HG02623 (cell line): ENCODE measurements at regions not wholly inside any gene's neighbourhood (a gene's known extent, or its start where the extent isn't known, plus 50 kb on each side); places are given as distances from the start of the nearest gene placed in this dataset.
"Not testable (repeated sequence)": the region's sequence is repeated elsewhere in the genome, so short reads cannot be mapped to it uniquely, and the experiment has no call there.

Source experiments
- ATAC-seq: cut with Tn5 transposase; IDR thresholded peaks from one replicate; pipeline ENCODE4 v1.9.1; 2021; ENCODE audit warnings: moderate library complexity; ENCODE audit not compliant: unreplicated experiment

DNA sequence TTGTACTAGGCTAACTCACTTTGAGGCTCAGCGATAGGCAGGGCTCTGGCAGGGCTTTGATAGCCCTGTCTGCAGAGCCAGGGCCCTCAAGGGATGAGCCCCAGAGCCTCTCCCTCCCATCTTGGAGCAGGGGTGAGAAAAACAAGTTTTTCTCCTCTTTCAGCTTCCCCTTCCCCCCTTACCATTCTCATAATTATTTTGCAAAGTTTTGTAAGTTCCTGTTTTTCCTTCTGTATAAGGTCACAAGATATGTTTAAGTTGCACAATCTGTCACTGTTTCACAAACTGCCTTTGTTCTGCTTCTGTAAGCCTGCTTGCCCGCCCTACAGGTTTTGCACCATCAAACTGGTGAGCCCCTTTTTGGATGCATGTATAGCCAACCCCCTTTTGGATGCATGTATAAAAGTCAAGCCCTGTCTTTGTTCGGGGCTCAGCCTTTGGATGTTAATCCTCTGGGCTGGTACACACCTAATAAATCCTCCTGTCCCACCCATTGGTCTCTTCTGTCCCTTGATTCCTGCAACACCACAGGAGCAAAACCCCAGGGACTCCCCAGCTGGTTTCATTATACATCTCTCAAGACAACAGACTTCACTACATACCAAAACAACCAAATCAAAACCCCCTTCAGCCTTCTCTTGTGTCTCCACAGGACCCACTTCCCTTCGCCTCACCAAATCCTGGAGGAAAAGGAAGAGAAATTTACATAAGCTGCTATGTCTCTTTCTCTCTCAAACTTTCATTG, 52.5 kb upstream of the RESF1 start:
- ATAC-seq: no peak

DNA sequence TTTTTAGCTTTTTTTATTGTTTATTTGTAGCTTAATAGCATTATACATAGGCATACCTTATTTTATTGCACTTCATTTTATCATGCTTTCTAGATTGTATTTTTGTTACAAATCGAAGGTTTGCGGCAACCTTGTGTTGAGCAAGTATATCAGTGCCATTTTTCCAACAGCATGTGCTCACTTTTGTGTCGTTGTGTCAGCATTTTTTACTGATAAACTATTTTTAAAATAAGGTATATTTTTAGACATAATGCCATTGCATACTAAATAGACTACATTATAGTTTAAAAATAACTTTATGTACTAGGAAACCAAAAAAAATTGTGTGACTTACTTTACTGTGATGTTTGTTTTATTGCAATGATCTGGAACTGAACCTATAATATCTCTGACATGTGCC, 56.2 kb upstream of the RESF1 start:
- no peak for ATAC-seq

DNA sequence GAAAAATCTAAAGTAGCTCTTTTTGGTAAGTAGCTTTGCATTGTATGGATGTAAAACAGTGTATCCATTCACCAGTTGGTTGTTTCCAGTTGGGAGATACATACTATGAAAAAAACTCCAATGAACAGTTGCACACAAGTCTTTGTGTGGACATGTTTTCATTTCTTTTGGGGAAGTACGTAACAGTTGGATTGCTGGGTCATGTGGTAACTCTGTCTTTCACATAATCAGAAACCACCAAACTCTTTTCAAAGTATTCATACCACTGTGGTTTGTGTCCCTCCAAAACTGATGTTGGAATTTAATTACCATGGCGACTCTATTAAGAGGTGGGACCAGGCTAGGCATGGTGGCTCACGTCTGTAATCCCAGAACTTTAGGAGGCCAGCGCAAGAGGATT, 58.9 kb upstream of the RESF1 start:
- no peak for ATAC-seq

DNA sequence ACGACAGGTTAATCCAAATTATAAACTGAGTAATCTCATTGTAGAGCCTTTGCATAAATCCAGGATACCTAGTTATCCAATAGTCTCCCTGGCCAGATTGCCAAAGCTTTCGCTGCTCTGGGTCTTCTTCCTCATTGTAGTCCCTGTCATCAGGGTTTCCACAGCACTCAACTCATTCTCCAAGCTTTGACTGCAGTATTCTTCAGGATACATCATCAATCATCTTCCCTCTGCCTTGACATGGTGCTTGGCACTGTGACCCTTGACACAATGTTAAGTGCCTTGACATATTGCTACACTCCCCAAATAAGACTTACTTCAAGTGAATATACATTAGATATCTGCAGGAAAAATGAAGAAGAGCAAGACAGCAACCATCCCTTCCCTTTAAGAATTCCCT, 60.1 kb upstream of the RESF1 start:
- ATAC-seq: no peak

DNA sequence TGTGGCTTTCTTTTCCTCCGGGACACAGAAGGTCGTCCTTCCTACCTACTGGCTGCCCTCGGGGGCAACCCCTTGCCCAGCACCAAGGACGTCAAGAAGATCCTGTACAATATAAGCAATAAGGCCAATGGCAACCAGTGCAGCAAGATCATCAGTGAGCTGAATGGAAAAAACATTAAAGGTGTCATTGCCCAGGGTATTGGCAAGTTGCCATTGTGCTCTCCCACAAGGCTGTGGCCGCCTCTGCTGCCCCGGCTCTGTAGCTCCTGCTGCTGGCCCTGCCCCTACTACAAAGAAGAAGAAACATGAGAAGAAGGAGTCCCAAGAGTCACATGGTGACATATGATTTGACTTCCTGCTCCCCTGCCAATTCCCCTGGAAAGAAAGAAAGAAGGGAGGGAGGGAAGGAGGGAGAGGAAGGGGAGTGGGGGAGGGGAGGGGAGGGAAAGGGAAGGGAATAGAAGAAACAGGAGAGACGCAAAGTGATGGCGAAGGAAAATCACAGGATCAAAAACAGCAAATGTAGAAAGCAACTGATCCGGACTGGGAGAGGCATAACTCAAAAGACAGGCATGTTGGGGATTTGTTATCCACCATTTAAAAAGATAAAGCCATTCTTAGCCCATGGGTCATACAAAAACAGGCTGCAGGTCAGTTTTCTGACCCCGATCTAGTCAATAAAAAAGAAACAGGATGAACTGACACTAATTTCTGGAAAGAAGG, 61.3 kb upstream of the RESF1 start:
- ATAC-seq: no peak

- ATAC-seq: not testable (repeated sequence)
Observed at GRCh38 chr12:31897092-31897491, 62.1 kb upstream of the RESF1 start.

DNA sequence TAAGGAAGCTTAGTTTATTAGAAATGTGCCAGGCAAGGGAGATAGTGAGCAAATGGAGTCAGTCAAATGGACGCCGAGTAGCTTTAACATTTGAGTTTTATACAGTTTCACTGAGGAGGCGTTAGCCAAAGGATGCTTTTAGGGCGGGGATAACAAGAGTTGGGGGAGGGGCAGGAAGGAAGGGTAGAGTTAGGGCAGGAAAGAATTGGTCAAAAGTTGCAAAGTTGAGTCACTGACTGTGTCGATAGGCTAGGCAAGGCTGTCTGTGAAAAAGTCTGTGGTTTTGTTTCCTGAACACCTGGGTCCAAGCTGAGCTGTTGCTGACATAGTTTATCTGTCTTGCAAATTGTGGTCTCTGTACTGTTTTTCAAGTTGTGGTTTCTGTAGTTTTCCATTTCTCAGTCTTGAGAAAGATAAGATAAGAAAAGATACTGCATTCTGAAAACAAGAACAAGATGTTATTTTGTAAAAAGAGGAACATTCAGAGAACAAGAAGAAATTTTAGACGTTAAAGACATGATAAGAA, 62.6 kb upstream of the RESF1 start:
- peak; percentile 98 for ATAC-seq

DNA sequence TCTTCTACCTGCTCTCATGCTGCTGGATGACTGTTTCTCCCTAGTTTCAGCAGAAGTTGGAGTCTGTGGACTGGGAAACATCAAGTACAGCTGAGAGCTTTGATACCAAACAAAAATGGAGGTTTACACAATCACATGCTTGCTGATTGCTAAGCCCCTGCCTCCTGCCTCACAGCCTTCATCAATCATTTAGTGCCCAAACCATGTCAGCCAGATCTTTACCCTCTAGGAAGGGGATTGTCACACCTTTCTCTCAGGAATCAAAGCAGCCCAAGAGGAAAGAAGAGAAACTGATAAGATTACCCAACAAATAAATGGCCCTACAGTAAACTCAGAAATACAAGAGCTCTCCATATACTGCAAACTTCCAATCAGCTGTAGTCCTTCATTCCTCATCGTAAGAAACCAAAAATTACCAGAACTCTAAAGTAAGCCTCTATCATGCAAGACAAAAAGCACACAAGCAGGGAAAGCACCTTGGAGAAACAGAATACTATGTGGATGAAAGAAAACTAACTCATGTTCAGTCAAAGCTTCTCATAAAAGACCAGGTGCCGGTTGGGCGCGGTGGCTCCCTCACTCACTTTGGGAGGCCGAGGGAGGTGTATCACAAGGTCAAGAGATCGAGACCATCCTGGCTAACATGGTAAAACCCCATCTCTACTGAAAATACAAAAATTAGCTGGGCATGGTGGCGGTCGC, 63.6 kb upstream of the RESF1 start:
- ATAC-seq: no peak

DNA sequence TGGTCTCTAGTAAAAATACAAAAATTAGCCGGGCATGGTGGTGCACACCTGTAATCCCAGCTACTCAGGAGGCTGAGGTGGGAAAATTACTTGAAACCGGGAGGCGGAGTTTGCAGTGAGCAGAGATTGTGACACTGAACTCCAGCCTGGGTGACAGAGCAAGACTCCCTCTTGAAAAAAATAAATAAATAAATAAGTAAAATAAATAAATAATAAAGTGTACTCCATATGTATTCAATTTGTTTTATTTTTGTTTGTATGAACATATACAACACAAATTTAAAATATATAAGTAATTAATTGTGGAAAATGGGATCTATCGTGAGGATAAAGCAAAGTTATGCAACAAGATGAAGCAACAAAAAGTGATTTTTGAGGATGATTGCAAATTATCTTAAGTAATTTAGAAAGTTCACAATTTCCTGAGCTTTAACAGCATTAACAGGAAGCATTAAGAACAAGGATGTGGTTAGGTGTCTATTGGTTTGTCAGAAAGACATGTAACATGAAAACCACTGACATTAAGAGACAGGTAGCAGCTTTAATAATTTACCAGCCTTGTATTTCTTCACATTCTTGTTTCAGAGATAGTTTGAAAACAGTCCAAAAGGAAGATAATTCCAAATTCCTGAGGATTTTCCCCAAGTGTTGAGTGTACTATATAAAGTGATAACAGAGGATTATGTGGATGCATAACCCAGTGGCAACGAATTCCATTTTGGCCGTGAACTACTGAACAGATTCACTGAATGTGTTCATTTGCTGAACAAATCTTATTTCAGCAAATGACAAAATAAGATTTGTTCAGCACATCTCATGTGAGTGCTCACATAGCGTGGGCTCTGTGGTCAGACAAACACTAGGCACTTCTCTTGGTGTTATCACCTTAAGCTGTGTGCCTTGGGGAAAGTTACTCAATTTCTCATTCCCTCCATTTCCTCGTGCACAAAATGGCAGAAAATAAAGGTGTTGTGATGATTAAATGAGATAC, 68.6 kb upstream of the RESF1 start:
- no peak for ATAC-seq

- ATAC-seq: no peak
Observed at GRCh38 chr12:31887109-31887811, 72.0 kb upstream of the RESF1 start.

GRCh38 chr12:31882682-31883081, 76.5 kb upstream of the RESF1 start:
- ATAC-seq: not testable (repeated sequence)

- ATAC-seq: no peak
Observed at GRCh38 chr12:31880340-31880739, 78.9 kb upstream of the RESF1 start.

GRCh38 chr12:31877884-31878283, 81.3 kb upstream of the RESF1 start:
- no peak for ATAC-seq

- ATAC-seq: no peak
Observed at GRCh38 chr12:31876568-31877424, 82.4 kb upstream of the RESF1 start.

- ATAC-seq: no peak
Observed at GRCh38 chr12:31875609-31875964, 83.6 kb upstream of the RESF1 start.

- peak; percentile 77 for ATAC-seq
Observed at GRCh38 chr12:31874961-31875608, 84.1 kb upstream of the RESF1 start.

DNA sequence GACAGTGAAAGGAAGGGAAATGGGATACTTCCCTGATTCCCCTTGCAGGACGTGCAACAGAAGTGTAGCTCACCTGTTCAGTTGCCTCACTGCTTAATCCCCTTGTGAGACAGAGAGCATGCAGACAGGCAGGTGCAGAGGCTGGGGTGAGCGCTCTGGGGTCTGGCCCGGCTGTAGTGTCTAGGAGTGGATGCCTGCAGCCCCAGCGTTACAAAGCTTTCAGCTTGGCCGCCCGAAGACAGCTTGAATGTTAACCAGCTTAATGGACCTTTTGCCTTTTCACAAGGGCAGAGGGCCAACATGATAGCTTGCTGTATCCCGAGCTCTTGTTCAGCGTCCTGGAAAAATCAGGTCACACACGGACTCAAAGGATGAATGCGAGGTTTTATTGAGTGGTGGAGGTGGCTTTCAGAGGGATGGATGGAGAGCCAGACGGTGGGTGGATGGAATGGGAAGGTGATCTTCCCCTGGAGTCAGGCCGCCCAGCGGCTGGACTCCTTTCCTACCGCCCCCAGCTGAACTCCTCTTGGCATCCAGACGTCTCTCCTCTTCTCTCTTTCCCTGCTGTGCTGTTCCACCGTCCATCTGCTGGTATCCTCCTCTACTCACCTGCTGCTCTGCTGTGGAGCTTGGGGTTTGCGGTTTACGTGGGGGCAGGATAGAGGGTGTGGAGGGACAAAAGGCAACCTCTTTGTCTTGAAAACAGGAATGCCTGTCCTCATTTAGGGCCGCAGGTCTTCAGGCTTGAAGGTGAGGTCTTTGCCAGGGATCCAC, 86.2 kb upstream of the RESF1 start:
- ATAC-seq: no peak

DNA sequence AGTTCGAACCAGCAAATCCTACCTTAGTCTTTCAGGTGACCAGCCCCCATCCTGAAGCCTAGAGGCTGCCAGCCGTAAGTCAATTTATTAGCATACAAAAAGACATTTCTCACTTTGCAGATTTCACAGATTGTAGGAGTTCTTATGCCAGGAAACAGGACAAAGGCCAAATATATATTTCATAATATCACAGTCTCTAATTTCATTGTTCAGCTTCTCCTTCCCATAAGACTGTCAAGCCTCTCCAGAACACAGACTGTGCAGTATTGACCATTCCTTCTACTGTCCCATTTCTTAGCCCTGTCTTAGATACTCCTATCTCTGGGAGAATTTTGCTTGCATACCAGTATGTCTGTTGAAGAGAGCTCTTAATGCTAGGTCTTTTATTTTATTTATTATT, 89.2 kb upstream of the RESF1 start:
- no peak for ATAC-seq
